ENCODE measurements at regions not wholly inside any gene's neighbourhood (a gene's known extent, or its start where the extent isn't known, plus 50 kb on each side); places are given as distances from the start of the nearest gene placed in this dataset.

DNA sequence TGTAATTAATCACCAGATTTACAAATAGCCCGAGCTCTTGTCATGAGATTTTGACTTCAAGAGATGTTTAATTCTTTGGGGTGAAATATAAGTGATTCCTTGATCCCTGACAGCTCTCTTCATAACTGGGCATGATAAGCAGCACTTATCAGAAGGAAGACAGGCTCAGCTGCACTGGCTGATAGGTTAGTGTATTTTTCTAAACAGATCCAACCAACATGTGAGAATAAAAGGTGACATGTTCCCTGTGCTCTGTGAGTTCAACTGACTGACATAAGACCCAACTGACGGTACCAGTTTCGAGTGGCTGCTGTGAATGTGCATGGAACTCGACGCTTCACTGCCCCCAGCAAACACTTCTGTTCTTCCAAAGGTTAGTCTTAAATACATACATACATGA, 114.8 kb downstream of the VCY start:
- no peak for TF ChIP-seq FOSL2 (IDR thresholded peaks at IDR 0.05)
- TF ChIP-seq FOSL2 (CRISPR knock-in tag; IDR thresholded peaks at IDR 0.05), result no peak
- no peak for TF ChIP-seq MYC (IDR thresholded peaks at IDR 0.05; ENCODE audit: borderline replicate concordance, low read length)
- no peak for TF ChIP-seq HOXA7 (CRISPR knock-in tag; IDR thresholded peaks at IDR 0.05)
- TF ChIP-seq, protein P1, sequence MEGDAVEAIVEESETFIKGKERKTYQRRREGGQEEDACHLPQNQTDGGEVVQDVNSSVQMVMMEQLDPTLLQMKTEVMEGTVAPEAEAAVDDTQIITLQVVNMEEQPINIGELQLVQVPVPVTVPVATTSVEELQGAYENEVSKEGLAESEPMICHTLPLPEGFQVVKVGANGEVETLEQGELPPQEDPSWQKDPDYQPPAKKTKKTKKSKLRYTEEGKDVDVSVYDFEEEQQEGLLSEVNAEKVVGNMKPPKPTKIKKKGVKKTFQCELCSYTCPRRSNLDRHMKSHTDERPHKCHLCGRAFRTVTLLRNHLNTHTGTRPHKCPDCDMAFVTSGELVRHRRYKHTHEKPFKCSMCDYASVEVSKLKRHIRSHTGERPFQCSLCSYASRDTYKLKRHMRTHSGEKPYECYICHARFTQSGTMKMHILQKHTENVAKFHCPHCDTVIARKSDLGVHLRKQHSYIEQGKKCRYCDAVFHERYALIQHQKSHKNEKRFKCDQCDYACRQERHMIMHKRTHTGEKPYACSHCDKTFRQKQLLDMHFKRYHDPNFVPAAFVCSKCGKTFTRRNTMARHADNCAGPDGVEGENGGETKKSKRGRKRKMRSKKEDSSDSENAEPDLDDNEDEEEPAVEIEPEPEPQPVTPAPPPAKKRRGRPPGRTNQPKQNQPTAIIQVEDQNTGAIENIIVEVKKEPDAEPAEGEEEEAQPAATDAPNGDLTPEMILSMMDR (IDR thresholded peaks at IDR 0.05), result no peak
- no peak for TF ChIP-seq PHF8 (IDR thresholded peaks at IDR 0.05; ENCODE audit: borderline replicate concordance, low read depth)
- TF ChIP-seq RCOR1 (IDR thresholded peaks at IDR 0.05; ENCODE audit: low read depth, low read length), result no peak
- TF ChIP-seq POLR2A (IDR thresholded peaks at IDR 0.05; ENCODE audit: low read length), result no peak
- no peak for TF ChIP-seq EP300 (IDR thresholded peaks at IDR 0.05)
- TF ChIP-seq, protein P2, sequence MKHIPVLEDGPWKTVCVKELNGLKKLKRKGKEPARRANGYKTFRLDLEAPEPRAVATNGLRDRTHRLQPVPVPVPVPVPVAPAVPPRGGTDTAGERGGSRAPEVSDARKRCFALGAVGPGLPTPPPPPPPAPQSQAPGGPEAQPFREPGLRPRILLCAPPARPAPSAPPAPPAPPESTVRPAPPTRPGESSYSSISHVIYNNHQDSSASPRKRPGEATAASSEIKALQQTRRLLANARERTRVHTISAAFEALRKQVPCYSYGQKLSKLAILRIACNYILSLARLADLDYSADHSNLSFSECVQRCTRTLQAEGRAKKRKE (CRISPR knock-in tag; IDR thresholded peaks at IDR 0.05; ENCODE audit: low read depth), result no peak
- TF ChIP-seq RARB (CRISPR knock-in tag; IDR thresholded peaks at IDR 0.05), result no peak
- no peak for TF ChIP-seq RFX5 (IDR thresholded peaks at IDR 0.05)
- TF ChIP-seq, protein P3, sequence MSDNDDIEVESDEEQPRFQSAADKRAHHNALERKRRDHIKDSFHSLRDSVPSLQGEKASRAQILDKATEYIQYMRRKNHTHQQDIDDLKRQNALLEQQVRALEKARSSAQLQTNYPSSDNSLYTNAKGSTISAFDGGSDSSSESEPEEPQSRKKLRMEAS (IDR thresholded peaks at IDR 0.05), result no peak
